ENCODE measurements at regions not wholly inside any gene's neighbourhood (a gene's known extent, or its start where the extent isn't known, plus 50 kb on each side); places are given as distances from the start of the nearest gene placed in this dataset.

DNA sequence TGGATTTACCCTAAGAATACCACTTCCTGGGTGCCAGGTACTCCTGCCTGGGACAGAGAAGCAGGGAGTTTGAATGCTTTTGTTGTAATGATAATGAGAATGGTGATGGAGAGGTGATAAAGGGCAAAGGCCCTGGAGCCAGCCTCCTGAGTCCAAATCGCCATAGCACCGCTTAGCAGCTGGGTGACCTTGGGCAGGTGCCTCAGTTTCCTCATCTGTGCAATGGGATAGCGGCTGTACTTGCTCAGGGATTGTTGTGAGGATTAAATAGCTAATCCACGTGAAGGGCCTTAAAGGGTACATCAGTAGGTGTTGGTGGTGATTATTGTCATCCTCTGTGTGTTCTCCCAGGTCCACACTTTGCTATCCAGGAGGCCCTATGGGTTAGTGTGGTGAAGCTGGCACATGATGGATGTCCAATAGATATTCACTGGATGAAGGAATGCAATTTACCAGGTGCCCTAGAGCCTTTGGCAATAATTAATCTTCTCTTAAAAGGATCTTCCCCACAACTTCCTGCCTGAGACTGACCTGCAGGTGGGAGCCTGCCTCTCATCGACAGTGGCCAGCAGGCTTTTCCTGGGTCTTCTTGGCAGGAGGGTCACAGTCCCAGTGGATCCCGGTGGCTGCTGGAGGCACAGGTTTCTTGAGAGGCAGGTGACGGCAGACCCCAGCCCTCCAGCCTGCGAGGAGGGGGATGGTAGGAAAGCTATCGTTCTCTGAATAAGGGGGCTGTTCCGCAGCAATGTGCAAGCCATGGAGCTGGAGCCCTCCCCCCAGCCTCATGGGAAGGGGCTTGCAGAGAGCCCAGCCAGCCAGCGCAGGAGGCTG is 160.2 kb downstream of the MACROH2A1 start:
- TF ChIP-seq HCFC1 (IDR thresholded peaks at IDR 0.05; ENCODE audit: low read depth, low read length) = no peak
- TF ChIP-seq, protein P1, sequence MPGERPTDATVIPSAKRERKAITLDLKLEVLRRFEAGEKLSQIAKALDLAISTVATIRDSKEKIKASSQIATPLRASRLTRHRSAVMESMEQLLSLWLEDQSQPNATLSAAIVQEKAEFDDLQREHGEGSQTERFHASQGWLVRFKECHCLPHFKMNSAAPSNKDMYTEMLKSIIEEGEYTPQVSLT (CRISPR knock-in tag; IDR thresholded peaks at IDR 0.05; ENCODE audit: borderline replicate concordance, low read depth) = no peak

Data from HepG2 (cell line).